HepG2 (cell line): ENCODE measurements at regions not wholly inside any gene's neighbourhood (a gene's known extent, or its start where the extent isn't known, plus 50 kb on each side); places are given as distances from the start of the nearest gene placed in this dataset.

Experiments used
- ATAC-seq: fragments of 200-7000 bp; cut with Tn5 transposase; 3 replicates; pipeline ENCODE4 v1.9.1; 2020; ENCODE audit warnings: mild to moderate bottlenecking, moderate library complexity
- BruUV-seq: library from RNA; stranded (reverse); fragments of 400-500 nt; replicated peaks from 2 replicates; lab custom pipeline; 2021; lab: Mats Ljungman, UMichigan
- CTCF ChIA-PET: fragments of 300-600 bp; formaldehyde crosslinking; extraction: SDS; loops from one replicate; lab custom pipeline; 2021; ENCODE audit warnings: low total read pairs, inconsistent platforms, low intra/inter-chr PET ratio; lab: Yijun Ruan, JAX
- POLR2A ChIA-PET: fragments of 350-600 bp; sonication (Branson Sonifier 250); formaldehyde crosslinking; loops from one replicate; lab custom pipeline; 2020; ENCODE audit warnings: antibody characterized with exemption, inconsistent platforms; lab: Yijun Ruan, JAX
- DNase-seq: peaks from one replicate; pipeline ENCODE4 v3.0.0-alpha.2; 2015; ENCODE audit warnings: low spot score
- FAIRE-seq: peaks from 3 replicates; lab custom pipeline; 2011; peaks lifted over from hg19 to GRCh38; lab: Jason Lieb, UNC
- H2AFZ ChIP-seq: one replicate; pipeline ENCODE4 v1.6.1; 2011; ENCODE audit warnings: low read length, inconsistent platforms
- H3K27ac ChIP-seq: fragments of 300-600 bp; 3 replicates; pipeline ENCODE4 v1.8.0; 2011; ENCODE audit warnings: mixed run types, mild to moderate bottlenecking, mixed read lengths, low read length, inconsistent platforms; ENCODE audit not compliant: insufficient read depth; ENCODE audit errors: extremely low read length
- H3K27me3 ChIP-seq, 2 experiments: fragments of 200-600 bp in 1 of 2; 2 replicates in 1 of 2; 3 replicates in 1 of 2; pipeline versions ENCODE4 v1.6.0 to v1.8.0; 2011; ENCODE audit warnings: low read length in 2 of 2, mild to moderate bottlenecking in 2 of 2, moderate library complexity in 2 of 2, inconsistent platforms in 1 of 2; ENCODE audit not compliant: insufficient read depth in 2 of 2, control insufficient read depth in 1 of 2
- H3K36me3 ChIP-seq, 2 experiments: fragments of 200-600 bp in 1 of 2; replicated peaks in 1 of 2; 2 replicates in 1 of 2; 3 replicates in 1 of 2; pipeline versions ENCODE4 v1.5.1 to v1.8.0; 2011; ENCODE audit warnings: low read length in 2 of 2, inconsistent platforms in 1 of 2; ENCODE audit not compliant: insufficient read depth in 2 of 2, control insufficient read depth in 1 of 2
- H3K4me1 ChIP-seq: 2 replicates; pipeline ENCODE4 v1.5.1; 2012; ENCODE audit warnings: low read length, inconsistent platforms; ENCODE audit not compliant: insufficient read depth
- H3K4me2 ChIP-seq: 2 replicates; pipeline ENCODE4 v1.6.0; 2011; ENCODE audit warnings: low read depth, low read length, inconsistent platforms
- H3K4me3 ChIP-seq, 3 experiments: fragments of 200-600 bp in 1 of 3; sonication (generic), shearing (Covaris generic) in 1 of 3; replicated peaks in 1 of 3; 2 replicates each; pipeline ENCODE4 v1.5.1; 2011 to 2016; ENCODE audit warnings: low read length in 3 of 3, inconsistent platforms in 2 of 3, low read depth in 2 of 3, mild to moderate bottlenecking in 2 of 3, control low read depth in 1 of 3, mixed read lengths in 1 of 3; ENCODE audit not compliant: insufficient read depth in 1 of 3
- H3K79me2 ChIP-seq: one replicate; pipeline ENCODE4 v1.6.1; 2011; ENCODE audit warnings: low read length, inconsistent platforms; ENCODE audit not compliant: insufficient read depth
- H3K9ac ChIP-seq: 2 replicates; pipeline ENCODE4 v1.6.0; 2011; ENCODE audit warnings: mild to moderate bottlenecking, low read depth, low read length, inconsistent platforms; ENCODE audit not compliant: insufficient read depth
- H3K9me3 ChIP-seq: 2 replicates; pipeline ENCODE4 v1.5.1; 2012; ENCODE audit warnings: mild to moderate bottlenecking, low read length
- H4K20me1 ChIP-seq: 2 replicates; pipeline ENCODE4 v1.6.0; 2011; ENCODE audit warnings: inconsistent platforms, mild to moderate bottlenecking, low read length, moderate library complexity; ENCODE audit not compliant: insufficient read depth
- CENPBD1 ChIP-seq: sonication (generic); formaldehyde crosslinking; IDR thresholded peaks from 2 replicates; pipeline ENCODE4 v1.8.0; 2022; ENCODE audit warnings: missing genetic modification reagents, low read depth, mild to moderate bottlenecking, borderline replicate concordance
- DDIT3 ChIP-seq: sonication (generic); formaldehyde crosslinking; IDR thresholded peaks from 2 replicates; pipeline ENCODE4 v1.4.0; 2020; ENCODE audit warnings: mild to moderate bottlenecking, missing genetic modification reagents
- EP300 ChIP-seq, 3 experiments: sonication (generic) in 1 of 3; formaldehyde crosslinking in 1 of 3; IDR thresholded peaks; 2 replicates each; pipeline versions ENCODE4 v1.5.1 to v1.6.1; 2011 to 2020; ENCODE audit warnings: low read depth in 2 of 3, low read length in 2 of 3, borderline replicate concordance in 1 of 3, improper control_type of control experiment in 1 of 3, mild to moderate bottlenecking in 1 of 3, missing genetic modification reagents in 1 of 3, moderate library complexity in 1 of 3
- HNRNPL ChIP-seq: fragments of 200-400 bp; formaldehyde crosslinking; IDR thresholded peaks from 2 replicates; pipeline ENCODE4 v1.6.1; 2017; ENCODE audit warnings: mild to moderate bottlenecking, low read depth, low read length
- MBNL3 ChIP-seq: fragments of 250-450 bp; sonication (Bioruptor Pico); conservative IDR thresholded peaks from 2 replicates; pipeline ENCODE4 v1.8.0; 2022; ENCODE audit warnings: mild to moderate bottlenecking, inconsistent platforms
- MEF2D ChIP-seq: sonication (generic); formaldehyde crosslinking; IDR thresholded peaks from 2 replicates; pipeline ENCODE4 v1.5.1; 2020; ENCODE audit warnings: mild to moderate bottlenecking, missing genetic modification reagents
- RXRB ChIP-seq: IDR thresholded peaks from 2 replicates; pipeline ENCODE4 v1.6.1; 2016; ENCODE audit warnings: borderline replicate concordance, missing genetic modification reagents, missing compliant biosample characterization
- SNRNP70 ChIP-seq: fragments of 200-400 bp; formaldehyde crosslinking; IDR thresholded peaks from 2 replicates; pipeline ENCODE4 v1.6.1; 2017; ENCODE audit warnings: mild to moderate bottlenecking, low read depth, low read length, moderate library complexity
- ZNF17 ChIP-seq: sonication (generic); formaldehyde crosslinking; IDR thresholded peaks from 2 replicates; pipeline ENCODE4 v1.5.0; 2020; ENCODE audit warnings: mild to moderate bottlenecking, missing genetic modification reagents
- ZNF253 ChIP-seq: sonication (generic); formaldehyde crosslinking; IDR thresholded peaks from 2 replicates; pipeline ENCODE4 v1.8.0; 2022; ENCODE audit warnings: mild to moderate bottlenecking, missing genetic modification reagents, borderline replicate concordance
- ZNF720 ChIP-seq: sonication (generic); formaldehyde crosslinking; IDR thresholded peaks from 2 replicates; pipeline ENCODE4 v1.4.0; 2020; ENCODE audit warnings: missing genetic modification reagents
- ZNF788 ChIP-seq: sonication (generic); formaldehyde crosslinking; IDR thresholded peaks from 2 replicates; pipeline ENCODE4 v1.5.0; 2020; ENCODE audit warnings: mild to moderate bottlenecking, missing genetic modification reagents, borderline replicate concordance
- ZSCAN20 ChIP-seq: sonication (generic); formaldehyde crosslinking; IDR thresholded peaks from 2 replicates; pipeline ENCODE4 v1.4.0; 2020; ENCODE audit warnings: missing genetic modification reagents, mild to moderate bottlenecking, borderline replicate concordance
- ZUFSP ChIP-seq: sonication (generic); formaldehyde crosslinking; IDR thresholded peaks from 2 replicates; pipeline ENCODE4 v1.9.0; 2021; ENCODE audit warnings: missing genetic modification reagents, mild to moderate bottlenecking, borderline replicate concordance
- WGBS: methylation state at CpG from one replicate; pipeline ENCODE4 v1.1.6; 2017; ENCODE audit warnings: low lambda C conversion rate; 5-methylcytosine and 5-hydroxymethylcytosine counted together
- in situ Hi-C: cut with HindIII; loops from 2 replicates; pipeline ENCODE4 v1.10.0; 2017; ENCODE audit warnings: low pct_unique_long_range_greater_than_20kb; ENCODE audit not compliant: extremely low pct_ligation_motif_present
- intact Hi-C: fragments of 100-400 bp; cut with micrococcal nuclease; formaldehyde crosslinking; loops from one replicate; pipeline ENCODE4 v1.10.0; 2022; ENCODE audit not compliant: unreplicated experiment

- DNase-seq = no peak
- no peak overlapping the region for H3K4me3 ChIP-seq
- no peaks in the 10 kb centered on the region for H3K79me2 ChIP-seq
- H3K27me3 ChIP-seq = peaks cover 0 to 9% of the 10 kb centered on the region in 2 experiments; a peak in 2 of 5 replicates
- no peak overlapping the region for H3K27ac ChIP-seq
- H3K4me2 ChIP-seq = no peak overlapping the region
- H3K4me1 ChIP-seq = no peaks in the 10 kb centered on the region
- intact Hi-C loops = no loop called here
- no peaks in the 10 kb centered on the region for H3K36me3 ChIP-seq
- no peaks in the 10 kb centered on the region for H4K20me1 ChIP-seq
- H3K9ac ChIP-seq = no peak overlapping the region
- ChIA-PET POLR2A (no interaction called here), CTCF (no interaction called here)
- BruUV-seq = no TSS peak
- TF ChIP-seq MBNL3 (CRISPR knock-in tag) (no peak), SNRNP70 (no peak), ZSCAN20 (no peak), EP300 (IDR thresholded peaks at IDR 0.05; ENCODE audit: low read depth in 2 of 2, low read length in 2 of 2) (no peak), EP300 (CRISPR knock-in tag; IDR thresholded peaks at IDR 0.05; ENCODE audit: borderline replicate concordance) (no peak), CENPBD1 (no peak), MEF2D (CRISPR knock-in tag) (no peak)
- TF ChIP-seq, all 625 proteins: peak for 0
- Histone ChIP-seq H2AFZ (no peak overlapping the region), H3K9me3 (no peaks in the 10 kb centered on the region)
- WGBS = 0% methylated on average over 4 of the region's 4 CpGs
- FAIRE-seq (no peak), ATAC-seq (no peak)
- in situ Hi-C loops = no loop called here
Measured at GRCh38 chr11:33461369-33462125, 204.4 kb downstream of the HIPK3 start.

- DNase-seq (no peak), FAIRE-seq (no peak), ATAC-seq (no peak)
- H3K79me2 ChIP-seq = no peaks in the 10 kb centered on the region
- intact Hi-C loops (no loop called here), in situ Hi-C loops (no loop called here)
- H2AFZ ChIP-seq = no peak overlapping the region
- CTCF ChIA-PET = no interaction called here
- H3K27me3 ChIP-seq = peaks cover 0 to 12% of the 10 kb centered on the region in 2 experiments; a peak in 3 of 5 replicates
- no TSS peak for BruUV-seq
- H3K4me3 ChIP-seq = no peak overlapping the region
- no peak overlapping the region for H3K27ac ChIP-seq
- POLR2A ChIA-PET = no interaction called here
- H4K20me1 ChIP-seq = no peaks in the 10 kb centered on the region
- no peaks in the 10 kb centered on the region for H3K9me3 ChIP-seq
- H3K4me1 ChIP-seq = no peaks in the 10 kb centered on the region
- WGBS = 2% methylated on average over 5 of the region's 5 CpGs
- no peak overlapping the region for H3K4me2 ChIP-seq
- H3K9ac ChIP-seq = no peak overlapping the region
- no peaks in the 10 kb centered on the region for H3K36me3 ChIP-seq
- TF ChIP-seq ZNF253 (CRISPR knock-in tag) (no peak), ZNF788 (CRISPR knock-in tag) (no peak), ZUFSP (CRISPR knock-in tag) (no peak), RXRB (CRISPR knock-in tag) (no peak), ZNF17 (CRISPR knock-in tag) (no peak), HNRNPL (no peak), DDIT3 (CRISPR knock-in tag) (no peak), ZNF720 (CRISPR knock-in tag) (no peak)
Measured at GRCh38 chr11:33457948-33458347, 200.8 kb downstream of the HIPK3 start.
